GM06990 (cell line): ENCODE measurements at regions not wholly inside any gene's neighbourhood (a gene's known extent, or its start where the extent isn't known, plus 50 kb on each side); places are given as distances from the start of the nearest gene placed in this dataset.

ENCODE experiments used
- DNase-seq: peaks from one replicate; pipeline ENCODE4 v3.0.0-alpha.2; 2011; ENCODE audit not compliant: insufficient read length; ENCODE audit errors: extremely low read depth
- H3K27me3 ChIP-seq: replicated peaks from 2 replicates; pipeline ENCODE4 v1.6.0; 2011; ENCODE audit warnings: low read length; ENCODE audit not compliant: control insufficient read depth, insufficient read depth
- H3K36me3 ChIP-seq: 2 replicates; pipeline ENCODE4 v1.5.1; 2011; ENCODE audit warnings: low read length; ENCODE audit not compliant: control insufficient read depth, insufficient read depth
- H3K4me3 ChIP-seq: replicated peaks from 2 replicates; pipeline ENCODE4 v1.5.1; 2011; ENCODE audit warnings: low read depth, mild to moderate bottlenecking, control low read depth, low read length
- CTCF ChIP-seq: IDR thresholded peaks from 2 replicates; pipeline ENCODE4 v1.5.1; 2011; ENCODE audit warnings: low read length, control low read depth, mild to moderate bottlenecking, inconsistent platforms; ENCODE audit not compliant: insufficient read depth, poor library complexity, severe bottlenecking

GRCh38 chr6:108755257-108756240 lies 92.7 kb upstream of the ARMC2 start:
- Histone ChIP-seq H3K4me3 (no peak overlapping the region), H3K27me3 (no peaks in the 10 kb centered on the region; the same call in 1 of the 2 replicates), H3K36me3 (no peaks in the 10 kb centered on the region)
- no peak for DNase-seq
- no peak for TF ChIP-seq CTCF

- Histone ChIP-seq H3K4me3 (no peak overlapping the region), H3K27me3 (no peaks in the 10 kb centered on the region; the same call in 1 of the 2 replicates), H3K36me3 (no peaks in the 10 kb centered on the region)
- no peak for TF ChIP-seq CTCF
- DNase-seq = no peak
These were observed 90.9 kb upstream of the ARMC2 start for GRCh38 chr6:108757357-108757756.

- H3K36me3 ChIP-seq = no peaks in the 10 kb centered on the region
- no peak overlapping the region for H3K4me3 ChIP-seq
- no peak for TF ChIP-seq CTCF
- no peaks in the 10 kb centered on the region; the same call in 1 of the 2 replicates for H3K27me3 ChIP-seq
- no peak for DNase-seq
These were observed 89.3 kb upstream of the ARMC2 start for GRCh38 chr6:108758884-108759283.

- H3K4me3 ChIP-seq = no peak overlapping the region
- DNase-seq = no peak
- no peak for TF ChIP-seq CTCF
These were observed 87.8 kb upstream of the ARMC2 start for GRCh38 chr6:108760126-108761050.

GRCh38 chr6:108762394-108762793 lies 85.8 kb upstream of the ARMC2 start:
- no peak for DNase-seq
- Histone ChIP-seq H3K36me3 (no peaks in the 10 kb centered on the region), H3K4me3 (no peak overlapping the region), H3K27me3 (no peaks in the 10 kb centered on the region; the same call in 1 of the 2 replicates)
- TF ChIP-seq CTCF = no peak

More at GRCh38 chr6:108760126-108761050, 87.8 kb upstream of the ARMC2 start:
- Histone ChIP-seq H3K36me3 (no peaks in the 10 kb centered on the region), H3K27me3 (no peaks in the 10 kb centered on the region; the same call in 1 of the 2 replicates)
